KMS-11 (cell line): ENCODE measurements at regions not wholly inside any gene's neighbourhood (a gene's known extent, or its start where the extent isn't known, plus 50 kb on each side); places are given as distances from the start of the nearest gene placed in this dataset.

Source experiments
- H2AFZ ChIP-seq: fragments of 200-600 bp; sonication (generic); 2 replicates; pipeline ENCODE4 v1.6.1; 2016; ENCODE audit warnings: antibody characterized with exemption, mixed run types, low read depth
- H3K27ac ChIP-seq: fragments of 200-600 bp; sonication (generic); 2 replicates; pipeline ENCODE4 v1.6.1; 2016; ENCODE audit warnings: mild to moderate bottlenecking, mixed run types
- H3K27me3 ChIP-seq: fragments of 200-600 bp; sonication (generic); 2 replicates; pipeline ENCODE4 v1.6.1; 2017; ENCODE audit warnings: mild to moderate bottlenecking, low read depth, mixed run types, moderate library complexity; ENCODE audit not compliant: insufficient read depth
- H3K36me3 ChIP-seq: fragments of 200-600 bp; sonication (generic); 2 replicates; pipeline ENCODE4 v1.6.1; 2017; ENCODE audit warnings: mild to moderate bottlenecking, mixed run types; ENCODE audit not compliant: insufficient read depth
- H3K4me1 ChIP-seq: fragments of 200-600 bp; sonication (generic); 2 replicates; pipeline ENCODE4 v1.6.1; 2016; ENCODE audit warnings: mild to moderate bottlenecking, low read depth, mixed run types; ENCODE audit not compliant: poor library complexity, severe bottlenecking
- H3K4me2 ChIP-seq: fragments of 200-600 bp; sonication (generic); 2 replicates; pipeline ENCODE4 v1.7.0; 2016; ENCODE audit warnings: mild to moderate bottlenecking, mixed run types
- H3K4me3 ChIP-seq: fragments of 200-600 bp; sonication (generic); IDR thresholded peaks from 2 replicates; pipeline ENCODE4 v1.6.1; 2017; ENCODE audit warnings: low read depth, low read length, mixed read lengths; ENCODE audit not compliant: insufficient read depth
- H3K79me2 ChIP-seq: fragments of 200-600 bp; sonication (generic); 2 replicates; pipeline ENCODE4 v1.6.1; 2016; ENCODE audit warnings: low read depth, mixed run types; ENCODE audit not compliant: insufficient read depth
- H3K9ac ChIP-seq: fragments of 200-600 bp; sonication (generic); 2 replicates; pipeline ENCODE4 v1.6.1; 2016; ENCODE audit warnings: mild to moderate bottlenecking, mixed run types
- H4K20me1 ChIP-seq: fragments of 200-600 bp; sonication (generic); 2 replicates; pipeline ENCODE4 v1.6.1; 2016; ENCODE audit warnings: mild to moderate bottlenecking, mixed run types; ENCODE audit not compliant: insufficient read depth
- TF ChIP-seq, protein P1 (sequence below): fragments of 200-600 bp; sonication (generic); conservative IDR thresholded peaks from 2 replicates; pipeline ENCODE4 v1.6.1; 2017; ENCODE audit warnings: low read depth, mild to moderate bottlenecking, antibody characterized with exemption, low read length, moderate library complexity, mixed read lengths

DNA sequence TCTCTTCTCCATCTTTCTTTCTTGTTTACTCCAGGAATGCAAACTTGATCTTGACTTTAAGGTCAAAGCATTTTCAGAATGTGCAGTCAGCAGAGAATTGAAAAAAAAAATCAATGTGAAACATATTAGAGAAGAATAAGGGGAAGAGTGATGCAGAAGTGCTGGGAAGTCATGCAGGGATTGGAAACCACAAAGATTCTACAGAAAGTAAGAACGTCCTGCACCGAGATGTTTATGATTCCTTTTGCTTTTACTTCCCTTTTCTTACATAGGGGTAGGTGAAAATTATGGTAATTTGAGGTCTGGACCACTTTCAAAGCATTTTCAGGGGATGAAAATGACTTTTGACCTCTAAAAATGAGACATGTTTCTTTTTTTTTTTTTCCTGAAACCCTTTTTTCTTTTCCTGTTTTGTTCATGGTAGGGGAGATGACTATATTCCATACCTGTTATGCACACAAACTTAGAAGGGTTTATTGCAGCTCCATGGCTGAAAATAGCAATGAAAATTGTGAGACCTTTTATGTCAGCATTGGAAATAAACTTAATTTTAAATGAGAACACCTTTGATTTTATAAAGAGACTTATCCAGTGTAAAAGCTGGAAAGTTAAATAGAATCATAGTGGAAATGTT, 623.5 kb upstream of the TBL1XR1 start:
- H3K36me3 ChIP-seq, result no peaks in the 10 kb centered on the region
- no peaks in the 10 kb centered on the region for H3K27me3 ChIP-seq
- H2AFZ ChIP-seq, result no peak overlapping the region
- H3K4me3 ChIP-seq, result no peak overlapping the region
- TF ChIP-seq, protein P1, sequence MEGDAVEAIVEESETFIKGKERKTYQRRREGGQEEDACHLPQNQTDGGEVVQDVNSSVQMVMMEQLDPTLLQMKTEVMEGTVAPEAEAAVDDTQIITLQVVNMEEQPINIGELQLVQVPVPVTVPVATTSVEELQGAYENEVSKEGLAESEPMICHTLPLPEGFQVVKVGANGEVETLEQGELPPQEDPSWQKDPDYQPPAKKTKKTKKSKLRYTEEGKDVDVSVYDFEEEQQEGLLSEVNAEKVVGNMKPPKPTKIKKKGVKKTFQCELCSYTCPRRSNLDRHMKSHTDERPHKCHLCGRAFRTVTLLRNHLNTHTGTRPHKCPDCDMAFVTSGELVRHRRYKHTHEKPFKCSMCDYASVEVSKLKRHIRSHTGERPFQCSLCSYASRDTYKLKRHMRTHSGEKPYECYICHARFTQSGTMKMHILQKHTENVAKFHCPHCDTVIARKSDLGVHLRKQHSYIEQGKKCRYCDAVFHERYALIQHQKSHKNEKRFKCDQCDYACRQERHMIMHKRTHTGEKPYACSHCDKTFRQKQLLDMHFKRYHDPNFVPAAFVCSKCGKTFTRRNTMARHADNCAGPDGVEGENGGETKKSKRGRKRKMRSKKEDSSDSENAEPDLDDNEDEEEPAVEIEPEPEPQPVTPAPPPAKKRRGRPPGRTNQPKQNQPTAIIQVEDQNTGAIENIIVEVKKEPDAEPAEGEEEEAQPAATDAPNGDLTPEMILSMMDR, result no peak
- H3K27ac ChIP-seq, result no peak overlapping the region
- H3K79me2 ChIP-seq, result no peaks in the 10 kb centered on the region
- no peaks in the 10 kb centered on the region for H3K4me1 ChIP-seq
- no peak overlapping the region for H3K4me2 ChIP-seq
- no peaks in the 10 kb centered on the region for H4K20me1 ChIP-seq
- H3K9ac ChIP-seq, result no peak overlapping the region

DNA sequence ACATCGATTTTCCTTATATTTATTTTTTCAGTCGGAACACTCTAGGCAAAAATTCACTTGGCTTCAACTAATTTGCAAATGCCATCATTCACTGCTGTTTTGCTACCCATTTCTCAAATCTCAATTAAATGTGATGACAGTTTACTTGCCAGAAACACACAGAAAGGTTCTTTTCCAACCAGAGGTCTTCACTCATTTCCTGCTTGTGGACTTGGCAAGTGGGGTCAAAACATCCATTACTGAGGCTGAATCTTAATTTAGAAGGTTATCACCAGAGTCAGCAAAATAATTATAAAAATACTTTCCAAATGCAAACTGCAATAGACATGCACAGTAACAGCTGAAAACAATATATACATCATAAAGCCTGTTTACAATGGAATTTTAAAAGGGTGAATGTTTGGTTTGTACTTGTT, 625.4 kb upstream of the TBL1XR1 start:
- TF ChIP-seq, protein P1, result no peak
- no peaks in the 10 kb centered on the region for H3K79me2 ChIP-seq
- H3K4me3 ChIP-seq, result no peak overlapping the region
- no peaks in the 10 kb centered on the region for H3K36me3 ChIP-seq
- H3K4me2 ChIP-seq, result no peak overlapping the region
- no peak overlapping the region for H2AFZ ChIP-seq
- no peaks in the 10 kb centered on the region for H3K4me1 ChIP-seq
- H3K27me3 ChIP-seq, result no peaks in the 10 kb centered on the region
- H3K9ac ChIP-seq, result no peak overlapping the region
- no peaks in the 10 kb centered on the region for H4K20me1 ChIP-seq
- H3K27ac ChIP-seq, result no peak overlapping the region

DNA sequence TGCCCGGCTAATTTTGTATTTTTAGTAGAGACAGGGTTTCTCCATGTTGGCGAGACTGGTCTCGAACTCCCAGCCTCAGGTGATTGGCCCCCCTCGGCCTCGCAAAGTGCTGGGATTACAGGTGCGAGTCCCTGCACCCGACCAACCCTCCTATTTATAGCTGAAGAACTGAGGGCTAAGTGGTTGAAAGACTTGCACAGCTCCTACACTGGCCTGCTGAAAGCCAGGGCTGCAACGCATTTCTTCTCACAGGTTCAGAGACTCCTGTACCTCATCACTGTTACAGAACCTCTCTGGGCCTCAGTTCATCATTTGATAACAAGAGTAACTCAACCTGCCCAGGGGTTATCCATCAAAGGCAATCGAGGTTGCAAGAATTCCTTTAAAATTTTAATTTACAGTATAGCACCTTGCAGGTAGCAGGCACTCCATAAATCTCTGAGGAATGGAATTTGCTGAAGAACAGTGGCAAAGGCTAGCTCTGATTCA, 626.5 kb upstream of the TBL1XR1 start:
- Histone ChIP-seq H3K27me3 (no peaks in the 10 kb centered on the region), H3K9ac (no peak overlapping the region), H3K4me3 (no peak overlapping the region), H3K36me3 (no peaks in the 10 kb centered on the region), H3K4me1 (no peaks in the 10 kb centered on the region), H3K27ac (no peak overlapping the region), H3K79me2 (no peaks in the 10 kb centered on the region), H2AFZ (no peak overlapping the region), H3K4me2 (no peak overlapping the region), H4K20me1 (no peaks in the 10 kb centered on the region)
- TF ChIP-seq, protein P1, result no peak

DNA sequence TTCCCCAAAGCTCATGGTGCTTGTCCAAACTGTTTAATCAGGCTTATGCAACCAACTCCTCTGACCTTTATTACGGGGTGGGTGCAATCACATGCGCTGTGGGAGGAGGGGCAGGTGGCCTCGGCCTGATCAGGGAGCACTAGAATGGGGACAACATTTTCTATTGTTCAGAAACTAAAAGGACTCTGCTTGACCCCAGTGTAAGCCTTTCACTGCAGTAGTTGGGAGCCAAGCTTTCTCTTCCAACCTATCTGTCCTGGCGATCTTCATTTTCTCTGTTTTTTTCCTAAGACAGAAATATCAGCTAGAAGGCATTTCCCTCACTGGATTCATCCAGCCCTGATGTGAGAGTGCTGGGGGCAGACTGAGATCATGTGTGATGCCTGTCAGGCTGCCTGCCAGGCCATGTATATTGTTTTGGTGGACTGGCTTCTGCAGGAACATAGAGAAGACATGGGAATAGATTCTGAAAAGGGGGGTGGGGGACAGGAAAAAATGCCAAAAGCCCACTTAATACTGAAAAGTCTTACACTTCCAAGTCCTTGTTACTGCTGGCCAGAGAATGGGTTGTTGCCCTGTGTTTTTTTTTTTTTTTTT, 627.0 kb upstream of the TBL1XR1 start:
- TF ChIP-seq, protein P1, result no peak
- H3K27ac ChIP-seq, result no peak overlapping the region

More for the DNA sequence above, 627.0 kb upstream of the TBL1XR1 start:
- Histone ChIP-seq H3K4me3 (no peak overlapping the region), H3K79me2 (no peaks in the 10 kb centered on the region), H3K4me2 (no peak overlapping the region), H2AFZ (no peak overlapping the region), H3K27me3 (no peaks in the 10 kb centered on the region), H3K4me1 (no peaks in the 10 kb centered on the region), H3K36me3 (no peaks in the 10 kb centered on the region), H4K20me1 (no peaks in the 10 kb centered on the region), H3K9ac (no peak overlapping the region)
